ENCODE measurements at regions not wholly inside any gene's neighbourhood (a gene's known extent, or its start where the extent isn't known, plus 50 kb on each side); places are given as distances from the start of the nearest gene placed in this dataset.
"Not testable (repeated sequence)": the region's sequence is repeated elsewhere in the genome, so short reads cannot be mapped to it uniquely, and the experiment has no call there.

DNA sequence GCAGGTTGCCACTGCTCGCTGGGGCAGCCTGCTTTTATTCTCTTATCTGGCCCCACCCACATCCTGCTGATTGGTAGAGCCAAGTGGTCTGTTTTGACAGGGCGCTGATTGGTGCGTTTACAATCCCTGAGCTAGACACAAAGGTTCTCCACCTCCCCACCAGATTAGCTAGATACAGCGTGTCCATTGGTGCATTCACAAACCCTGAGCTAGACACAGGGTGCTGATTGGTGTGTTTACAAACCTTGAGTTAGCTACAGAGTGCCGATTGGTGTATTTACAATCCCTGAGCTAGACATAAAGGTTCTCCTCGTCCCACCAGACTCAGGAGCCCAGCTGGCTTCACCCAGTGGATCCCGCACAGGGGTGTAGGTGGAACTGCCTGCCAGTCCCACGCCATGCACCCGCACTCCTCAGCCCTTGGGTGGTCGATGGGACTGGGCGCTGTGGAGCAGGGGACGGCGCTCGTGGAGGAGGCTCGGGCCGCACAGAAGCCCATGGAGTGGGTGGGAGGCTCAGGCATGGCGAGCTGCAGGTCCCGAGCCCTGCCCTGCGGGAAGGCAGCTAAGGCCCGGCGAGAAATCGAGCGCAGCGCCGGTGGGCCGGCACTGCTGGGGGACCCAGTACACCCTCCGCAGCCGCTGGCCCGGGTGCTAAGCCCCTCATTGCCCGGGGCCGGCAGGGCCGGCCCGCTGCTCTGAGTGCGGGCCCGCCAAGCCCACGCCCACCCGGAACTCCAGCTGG is 1526.2 kb downstream of the SI start:
- DNase-seq (ENCODE audit: low spot score): not testable (repeated sequence)

DNA sequence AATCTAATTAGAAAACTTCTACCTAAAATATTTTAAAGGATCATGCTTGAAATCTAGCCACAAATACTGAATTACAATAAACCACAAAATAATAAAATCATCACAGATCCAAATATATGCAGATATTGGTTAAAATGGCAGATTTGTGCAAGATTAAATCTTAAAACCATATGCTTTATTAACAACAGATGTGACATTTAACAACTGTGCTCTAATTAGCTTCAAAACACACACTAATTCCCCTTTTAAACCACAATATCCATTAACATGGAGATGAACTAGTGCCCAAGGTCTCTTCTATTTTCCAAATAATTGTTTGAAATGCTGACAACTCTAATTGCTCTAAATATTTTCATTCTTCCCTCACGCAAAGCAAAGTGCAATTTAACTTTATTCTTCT is 1530.3 kb downstream of the SI start:
- DNase-seq (ENCODE audit: low spot score): no peak

DNA sequence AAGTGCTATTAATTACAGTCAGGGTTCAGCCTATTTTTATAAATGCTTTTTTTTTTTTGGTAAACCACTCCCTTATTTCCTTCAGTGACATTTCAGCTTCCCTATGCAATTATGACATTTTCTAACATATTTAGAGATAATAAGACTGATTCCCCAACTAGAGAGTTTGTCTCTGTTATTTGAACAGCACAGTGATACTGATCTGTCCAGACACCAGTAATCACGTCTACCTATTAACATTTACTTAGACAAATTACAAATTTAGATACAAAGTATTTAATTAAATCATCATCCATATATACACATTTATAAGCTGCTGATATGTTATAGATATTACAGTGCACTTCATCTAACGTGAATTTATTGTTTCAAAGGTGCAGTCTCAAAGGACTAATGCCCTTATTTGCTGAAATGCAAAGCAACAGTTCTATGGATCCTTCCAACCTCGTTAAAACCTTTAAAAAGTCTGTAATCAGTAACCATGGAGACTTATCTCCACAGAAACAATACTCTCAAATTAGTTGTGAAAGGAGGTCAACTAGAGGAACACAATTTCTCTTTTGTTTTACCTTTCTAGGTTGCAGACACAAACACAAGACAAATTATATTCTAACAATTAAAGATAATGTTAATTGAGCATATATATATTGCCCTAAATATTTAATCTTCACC is 1531.1 kb downstream of the SI start:
- no peak for DNase-seq (ENCODE audit: low spot score)

DNA sequence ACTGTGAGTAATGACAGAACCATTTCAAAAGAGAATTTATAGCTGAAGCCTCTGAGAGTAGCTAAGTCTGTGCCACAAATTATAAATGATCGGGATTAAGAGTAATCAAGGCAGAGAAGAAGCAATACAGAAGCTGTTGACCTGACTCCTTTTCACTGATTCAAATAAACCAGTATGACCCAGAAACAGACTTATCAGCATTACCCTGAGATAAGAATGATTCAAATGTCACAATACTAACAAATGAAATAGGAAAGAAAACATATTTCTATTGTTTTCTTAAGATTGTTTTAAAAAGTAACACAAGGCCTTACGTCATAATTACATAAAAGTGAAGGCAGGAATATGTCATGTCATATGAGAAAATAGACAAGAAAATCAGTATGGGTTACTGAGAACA is 1534.6 kb downstream of the SI start:
- no peak for DNase-seq (ENCODE audit: low spot score)

DNA sequence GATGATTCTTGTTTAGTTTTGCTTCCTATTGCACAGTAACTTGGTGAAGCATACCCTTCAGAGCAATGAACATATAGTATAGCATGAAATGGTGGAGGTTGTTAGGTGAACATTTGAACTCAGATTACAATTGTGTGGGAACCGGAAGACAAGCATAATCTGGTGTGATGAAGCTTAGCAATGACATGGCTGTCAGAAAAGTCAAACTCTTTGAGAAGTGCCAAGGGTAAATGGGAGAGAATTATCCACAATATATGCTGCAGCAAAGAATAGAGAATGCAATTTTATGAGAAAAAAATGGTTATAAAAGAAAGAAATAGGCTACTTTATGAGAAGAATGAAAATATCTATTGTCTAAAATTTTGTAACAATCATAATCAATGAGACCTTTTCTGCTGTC is 1536.7 kb downstream of the SI start:
- no peak for DNase-seq (ENCODE audit: low spot score)

DNA sequence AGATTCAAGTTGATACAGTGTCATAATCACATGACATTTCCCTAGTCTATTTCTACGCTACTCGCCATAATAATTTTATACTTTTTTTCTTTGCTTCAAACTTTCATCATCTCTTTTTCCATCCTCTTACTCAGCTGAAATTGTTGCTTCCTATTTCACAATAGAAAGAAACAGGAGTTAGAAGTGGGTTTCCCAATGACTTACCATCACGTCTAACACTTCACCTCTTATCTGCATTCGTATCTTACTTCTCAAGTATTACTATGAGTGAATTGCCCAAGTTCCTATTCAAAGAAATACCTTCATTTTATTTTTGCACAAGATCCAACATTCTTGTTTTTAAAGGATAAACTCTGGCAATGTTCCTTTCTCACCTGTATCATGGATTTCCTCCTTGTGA is 1539.9 kb downstream of the SI start:
- no peak for DNase-seq (ENCODE audit: low spot score)

DNA sequence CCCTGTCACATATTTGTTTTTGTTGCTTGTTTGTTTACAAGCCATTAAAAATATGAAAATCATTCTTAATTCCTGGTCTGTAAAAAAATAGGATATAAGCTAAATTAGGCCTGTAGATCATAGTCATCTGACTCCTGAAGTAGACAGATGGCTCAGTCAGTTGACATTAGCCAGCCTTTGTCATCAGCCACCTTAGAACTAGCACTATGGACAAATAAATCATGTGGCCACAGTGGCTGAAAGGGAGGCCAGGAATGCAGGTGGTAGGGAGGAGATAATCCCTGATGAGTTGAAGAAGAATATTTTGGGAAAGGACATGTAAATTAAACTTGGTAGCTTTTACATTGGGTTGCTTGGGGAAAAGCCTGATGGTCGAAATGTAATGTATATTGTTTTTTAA is 1544.9 kb downstream of the SI start:
- DNase-seq (ENCODE audit: low spot score): no peak

DNA sequence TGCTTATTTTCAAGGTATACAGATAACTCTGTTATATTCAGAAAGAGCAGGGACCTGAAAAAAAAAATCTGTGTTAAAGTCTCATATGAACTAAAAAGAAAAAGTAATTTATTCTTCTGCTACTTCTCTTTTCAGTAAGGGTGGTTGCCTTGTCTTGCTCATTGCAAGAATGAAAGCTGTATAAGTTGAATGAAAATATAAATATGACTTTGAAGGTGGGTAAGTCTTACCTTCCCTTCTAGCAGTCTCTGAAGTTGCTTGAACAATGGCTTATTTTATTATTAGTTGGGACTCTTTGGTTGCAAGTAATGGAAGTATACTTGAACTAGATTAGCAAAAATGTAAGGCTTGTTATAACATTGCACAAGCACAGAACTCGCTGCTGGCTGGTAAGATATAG is 1554.9 kb downstream of the SI start:
- no peak for DNase-seq (ENCODE audit: low spot score)

DNA sequence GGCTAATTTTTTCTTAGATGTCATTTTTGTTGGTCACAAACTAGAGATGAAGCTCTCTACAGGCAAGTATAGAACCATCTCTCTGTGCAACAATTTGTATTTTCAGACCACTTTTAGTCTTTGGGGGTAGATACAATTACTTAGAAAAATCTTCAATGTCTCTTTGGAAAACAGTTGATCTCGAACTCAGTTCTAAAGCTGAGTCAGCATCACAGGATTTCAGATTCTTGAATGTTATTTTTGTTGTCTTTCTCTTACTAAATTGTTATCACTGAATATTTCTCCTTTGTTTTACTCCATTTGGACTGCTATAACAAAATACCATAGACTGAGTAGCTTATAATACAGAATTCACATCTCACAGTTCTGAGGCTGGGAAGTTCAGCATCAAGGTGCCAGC is 1557.0 kb downstream of the SI start:
- no peak for DNase-seq (ENCODE audit: low spot score)

DNA sequence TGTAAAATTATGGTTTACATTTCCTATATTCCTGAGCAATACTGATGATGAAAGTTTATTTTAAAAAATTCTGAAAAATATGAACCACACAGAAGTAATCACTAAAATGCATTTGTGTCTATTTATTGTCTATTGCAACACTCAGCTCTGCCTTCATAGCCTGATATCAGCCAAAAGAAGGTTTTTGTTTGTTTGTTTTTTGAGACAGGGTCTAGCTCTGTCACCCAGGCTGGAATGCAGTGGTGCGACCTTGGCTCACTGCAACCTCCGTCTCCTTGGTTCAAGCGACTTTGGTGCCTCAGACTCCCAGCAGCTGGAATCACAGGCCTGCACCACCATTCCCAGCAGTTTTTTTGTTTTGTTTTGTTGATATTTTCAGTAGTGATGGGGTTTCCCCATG is 1560.2 kb downstream of the SI start:
- no peak for DNase-seq (ENCODE audit: low spot score)

DNA sequence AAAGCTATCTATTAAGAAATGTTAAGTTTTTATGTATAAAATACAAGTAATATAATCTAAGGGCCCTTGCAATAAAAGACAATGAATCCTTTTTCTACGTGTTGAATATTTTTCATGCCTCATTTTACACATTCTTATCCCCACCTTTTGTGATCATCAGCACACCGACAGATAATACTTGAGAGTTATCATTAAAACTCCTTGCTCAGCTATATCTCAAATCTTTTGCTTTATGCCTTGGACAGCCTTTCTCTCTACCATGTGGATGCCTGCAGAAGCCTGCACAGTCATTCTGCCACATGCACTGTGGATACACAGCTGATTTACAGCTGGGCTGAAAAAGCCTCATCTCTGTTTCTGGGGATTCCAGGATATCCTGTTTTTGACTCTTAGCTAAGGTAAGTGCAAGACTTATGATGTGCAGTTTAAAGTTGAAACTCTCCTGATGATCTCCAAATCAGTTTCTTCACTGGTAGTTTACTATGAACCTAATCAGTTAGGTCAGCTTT is 1565.1 kb downstream of the SI start:
- DNase-seq (ENCODE audit: low spot score): no peak

DNA sequence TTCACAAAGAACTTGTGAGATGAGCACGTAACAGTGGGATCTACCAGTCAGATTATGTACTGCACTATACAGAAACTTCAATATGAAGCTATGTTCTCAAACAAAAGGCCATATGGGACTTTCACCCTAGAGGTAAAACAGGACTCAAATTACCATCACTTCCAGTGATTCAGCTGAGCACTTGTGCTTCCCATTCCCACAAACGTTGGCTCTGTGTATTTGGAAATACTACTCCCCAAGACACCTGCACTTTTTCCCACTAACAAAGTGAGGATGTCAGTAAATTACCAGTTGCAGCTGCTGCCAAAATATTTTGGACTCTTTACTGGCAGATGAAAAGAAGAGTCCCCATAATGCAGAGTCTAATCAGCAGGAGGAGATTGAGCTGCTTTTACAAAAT is 1570.1 kb downstream of the SI start:
- DNase-seq (ENCODE audit: low spot score): no peak

DNA sequence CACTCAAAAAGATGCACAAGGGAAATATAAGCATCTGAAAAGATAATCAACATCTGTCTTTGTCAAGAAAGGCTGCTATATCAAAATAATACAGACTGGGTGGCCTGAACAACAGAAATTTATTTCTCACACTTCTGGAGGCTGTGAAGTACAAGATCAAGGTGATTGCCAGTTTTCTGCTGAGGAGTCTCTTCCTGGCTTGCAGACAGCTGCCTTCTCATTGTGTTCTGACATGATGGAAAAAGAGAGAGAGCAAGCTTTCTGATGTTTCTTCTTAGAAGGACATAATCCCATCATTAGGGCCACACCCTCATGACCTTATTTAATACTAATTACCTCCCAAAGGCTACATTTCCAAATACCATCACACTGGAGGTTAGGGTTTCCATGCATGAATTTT is 1573.3 kb downstream of the SI start:
- no peak for DNase-seq (ENCODE audit: low spot score)

DNA sequence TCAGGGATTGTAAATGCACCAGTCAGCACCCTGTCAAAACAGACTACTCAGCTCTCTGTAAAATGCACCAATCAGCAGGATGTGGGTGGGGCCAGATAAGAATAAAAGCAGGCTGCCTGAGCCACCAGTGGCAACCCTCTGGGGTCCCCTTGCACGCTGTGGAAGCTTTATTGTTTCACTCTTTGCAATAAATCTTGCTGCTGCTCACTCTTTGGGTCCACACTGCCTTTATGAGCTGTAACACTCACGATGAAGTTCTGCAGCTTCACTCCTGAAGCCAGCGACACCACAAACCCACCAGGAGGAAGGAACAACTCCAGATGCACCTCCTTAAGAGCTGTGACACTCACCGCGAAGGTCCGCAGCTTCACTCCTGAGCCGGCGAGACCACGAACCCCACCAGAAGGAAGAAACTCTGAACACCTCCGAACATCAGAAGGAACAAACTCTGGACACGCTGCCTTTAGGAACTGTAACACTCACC is 1578.5 kb downstream of the SI start:
- DNase-seq (ENCODE audit: low spot score): not testable (repeated sequence)

DNA sequence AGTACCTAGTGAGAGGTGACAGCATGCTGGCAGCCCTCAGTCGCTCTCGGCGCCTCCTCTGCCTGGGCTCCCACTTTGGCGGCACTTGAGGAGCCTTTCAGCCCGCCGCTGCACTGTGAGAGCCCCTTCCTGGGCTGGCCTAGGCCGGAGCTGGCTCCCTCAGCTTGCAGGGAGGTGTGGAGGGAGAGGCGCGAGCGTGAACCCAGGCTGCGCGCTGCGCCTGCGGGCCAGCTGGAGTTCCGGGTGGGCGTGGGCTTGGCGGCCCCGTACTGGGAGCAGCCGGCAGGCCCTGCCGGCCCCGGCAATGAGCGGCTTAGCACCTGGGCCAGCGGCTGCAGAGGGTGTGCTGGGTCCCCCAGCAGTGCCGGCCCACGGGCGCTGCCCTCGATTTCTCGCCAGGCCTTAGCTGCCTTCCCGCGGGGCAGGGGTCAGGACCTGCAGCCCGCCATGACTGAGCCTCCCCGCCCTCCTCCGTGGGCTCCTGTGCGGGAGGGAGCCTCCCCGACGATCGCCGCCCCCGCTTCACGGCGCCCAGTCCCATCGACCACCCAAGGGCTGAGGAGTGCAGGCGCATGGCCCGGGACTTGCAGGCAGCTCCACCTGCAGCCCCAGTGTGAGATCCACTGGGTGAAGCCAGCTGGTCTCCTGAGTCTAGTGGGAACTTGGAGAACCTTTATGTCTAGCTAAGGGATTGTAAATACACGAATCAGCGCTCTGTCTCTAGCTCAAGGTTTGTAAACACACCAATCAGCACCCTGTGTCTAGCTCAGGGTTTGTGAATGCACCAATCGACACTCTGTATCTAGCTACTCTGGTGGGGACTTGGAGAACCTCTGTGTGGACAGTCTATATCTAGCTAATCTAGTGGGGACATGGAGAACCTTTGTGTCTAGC is 1579.2 kb downstream of the SI start:
- not testable (repeated sequence) for DNase-seq (ENCODE audit: low spot score)

DNA sequence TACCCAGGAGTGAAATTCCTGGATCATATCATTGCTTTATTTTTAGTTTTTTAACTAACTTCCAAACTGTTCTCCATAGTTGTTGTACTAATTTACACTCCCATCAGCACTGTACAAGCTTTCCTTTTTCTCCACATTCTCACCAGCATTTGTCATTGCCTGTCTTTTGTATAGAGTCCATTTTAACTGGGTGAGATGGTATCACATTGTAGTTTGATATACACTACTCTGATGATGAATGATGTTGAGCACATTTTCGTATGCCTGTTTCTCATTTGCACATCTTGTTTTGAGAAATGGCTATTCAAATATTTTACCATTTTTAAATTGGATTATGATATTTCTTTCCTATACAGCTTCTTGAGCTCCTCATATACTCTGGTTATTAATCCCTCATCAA is 1586.6 kb downstream of the SI start:
- no peak for DNase-seq (ENCODE audit: low spot score)

DNA sequence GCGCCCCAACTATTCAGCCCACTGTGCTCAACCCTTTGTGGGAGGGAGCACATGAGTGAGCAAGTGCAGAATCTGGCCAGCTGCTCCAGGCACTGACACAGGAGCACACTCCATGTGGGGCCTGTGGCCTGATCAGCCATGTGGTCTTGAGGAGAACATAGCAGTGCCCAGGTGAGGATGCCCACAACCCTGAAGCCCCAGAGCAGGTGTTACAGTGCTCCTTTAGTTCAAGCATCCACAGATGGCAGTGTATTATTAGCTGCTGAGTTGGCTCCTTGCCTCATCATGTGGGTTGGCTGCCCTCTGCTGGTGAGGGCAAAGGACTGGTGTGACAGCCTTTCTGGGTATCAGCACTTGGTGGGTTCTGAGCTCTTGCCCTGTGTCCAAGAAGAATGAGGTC is 1588.2 kb downstream of the SI start:
- peak; percentile 14 for DNase-seq (ENCODE audit: low spot score)

DNA sequence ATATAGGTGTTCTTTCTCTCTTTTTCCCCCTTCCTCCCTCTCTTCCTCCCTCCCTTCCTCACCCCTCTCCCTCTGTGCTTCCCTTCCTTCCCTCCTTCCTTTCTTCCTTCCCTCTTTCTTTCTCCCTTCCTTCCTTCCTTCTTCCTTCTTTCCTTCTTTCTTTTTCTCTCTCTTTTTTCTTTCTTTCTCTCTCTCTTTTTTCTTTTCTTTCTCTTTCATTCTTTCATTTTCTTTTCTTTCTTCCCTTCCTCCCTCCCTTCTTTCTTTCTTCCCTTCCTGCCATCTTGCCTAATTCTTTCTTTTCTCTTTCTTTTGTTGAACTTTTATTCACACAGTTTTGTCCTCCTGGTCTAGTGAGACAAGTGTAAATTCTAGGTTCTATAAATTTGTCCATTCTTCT is 1595.6 kb downstream of the SI start:
- DNase-seq (ENCODE audit: low spot score): no peak

DNA sequence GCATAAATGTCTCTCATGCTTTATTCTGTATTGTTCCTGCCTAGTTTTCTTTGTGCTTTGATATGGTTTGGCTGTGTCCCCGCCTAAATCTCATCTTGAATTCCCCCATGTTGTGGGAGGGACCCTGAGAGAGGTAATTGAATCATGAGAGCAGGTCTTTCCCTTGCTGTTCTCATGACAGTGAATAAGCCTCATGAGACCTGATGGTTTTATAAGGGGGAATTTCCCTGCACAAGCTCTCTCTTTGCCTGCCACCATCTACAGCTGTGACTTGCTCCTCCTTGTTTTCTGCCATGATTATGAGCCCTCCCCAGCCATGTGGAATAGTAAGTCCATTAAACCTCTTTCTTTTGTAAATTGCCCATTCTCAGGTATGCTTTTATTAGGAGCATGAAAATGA is 1596.6 kb downstream of the SI start:
- no peak for DNase-seq (ENCODE audit: low spot score)

DNA sequence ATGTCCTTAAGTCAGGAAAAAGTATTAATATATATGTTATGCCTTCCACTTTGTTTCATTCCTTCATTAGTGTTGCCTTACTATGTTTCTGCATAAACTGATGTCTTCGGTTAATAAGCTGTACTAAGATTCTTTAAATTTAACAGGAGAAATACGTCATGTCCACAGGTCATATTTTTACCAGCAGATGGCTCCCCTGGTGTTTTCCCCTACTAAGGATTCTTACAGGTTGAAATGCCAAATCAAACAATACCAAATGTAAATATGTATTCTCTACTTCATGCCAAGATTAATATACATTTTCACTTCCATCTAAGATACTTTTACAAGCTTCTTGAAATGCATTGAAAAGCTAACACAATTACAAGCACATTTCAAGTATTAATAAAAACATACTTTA is 1602.1 kb downstream of the SI start:
- DNase-seq (ENCODE audit: low spot score): no peak

DNA sequence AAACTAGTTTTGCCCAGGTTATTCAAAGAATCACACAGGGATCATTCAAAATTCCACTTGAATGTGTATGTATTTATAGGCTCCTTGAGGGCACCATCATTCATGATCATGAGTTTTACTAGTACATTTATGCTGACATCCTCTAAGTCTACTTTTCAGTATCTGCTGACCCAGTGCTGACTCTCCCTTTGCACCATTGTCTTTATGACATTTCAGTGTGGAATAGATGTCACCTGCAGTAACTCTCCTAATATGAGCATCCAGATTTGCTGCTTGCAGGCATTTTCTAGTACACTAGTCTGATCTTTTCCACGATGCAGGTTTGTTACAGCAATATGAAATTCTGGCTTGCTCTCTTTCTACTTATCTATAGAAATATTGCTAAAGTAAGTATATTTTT is 1603.5 kb downstream of the SI start:
- DNase-seq (ENCODE audit: low spot score): no peak

DNA sequence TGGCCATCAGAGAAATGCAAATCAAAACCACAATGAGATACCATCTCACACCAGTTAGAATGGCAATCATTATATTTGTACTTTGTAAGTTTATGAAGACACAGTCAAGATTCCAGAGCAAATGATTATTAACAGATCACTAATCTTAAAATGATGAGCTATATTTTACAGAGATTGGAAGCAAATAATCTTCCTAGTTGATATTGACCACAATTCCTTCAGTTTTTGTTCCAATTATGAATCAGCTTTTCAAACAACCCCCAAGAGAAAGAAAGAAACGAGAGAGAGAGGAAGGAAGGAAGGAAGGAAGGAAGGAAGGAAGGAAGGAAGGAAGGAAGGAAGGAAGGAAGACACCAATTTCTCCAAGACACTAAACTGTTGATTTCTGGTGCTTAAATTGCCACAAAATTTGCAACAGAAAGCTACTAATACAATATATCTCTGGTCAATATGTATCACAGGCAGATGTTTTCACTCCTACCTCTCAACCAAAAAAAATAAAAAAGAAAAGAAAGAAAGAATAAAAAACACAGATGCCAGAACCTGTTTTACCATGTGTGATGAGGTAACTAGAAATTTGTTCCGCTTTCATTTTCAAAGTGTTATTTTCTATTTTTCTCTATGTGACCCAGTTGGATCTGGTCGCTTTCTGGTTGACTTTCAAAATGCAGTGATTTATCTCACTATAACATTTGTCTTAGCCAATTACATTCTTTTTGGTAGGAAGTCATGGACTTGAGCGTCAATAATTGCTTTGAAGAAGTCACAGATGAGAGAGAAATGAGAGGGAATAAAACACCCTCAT is 1609.6 kb downstream of the SI start:
- DNase-seq (ENCODE audit: low spot score): no peak

All from pons (tissue), 1 donor.